Caco-2 (cell line): ENCODE measurements at regions not wholly inside any gene's neighbourhood (a gene's known extent, or its start where the extent isn't known, plus 50 kb on each side); places are given as distances from the start of the nearest gene placed in this dataset.

Experiments
- BruUV-seq: library from RNA; stranded (reverse); fragments of 400-500 nt; replicated peaks from 2 replicates; lab custom pipeline; 2021; lab: Mats Ljungman, UMichigan
- CTCF ChIA-PET: fragments of 300-600 bp; sonication (Branson Sonifier 250); formaldehyde crosslinking; loops from one replicate; lab custom pipeline; 2022; ENCODE audit warnings: antibody characterized with exemption; lab: Charles Lee
- POLR2A ChIA-PET: fragments of 300-600 bp; sonication (Branson Sonifier 250); formaldehyde crosslinking; loops from one replicate; lab custom pipeline; 2022; ENCODE audit warnings: antibody characterized with exemption; lab: Charles Lee
- DNase-seq, 2 experiments: peaks; one replicate each; pipeline versions ENCODE4 v3.0.0 to v3.0.0-alpha.2; 2020 to 2022
- H3K27me3 ChIP-seq: replicated peaks from 2 replicates; pipeline ENCODE4 v1.6.0; 2011; ENCODE audit warnings: low read length; ENCODE audit not compliant: control insufficient read depth, insufficient read depth
- H3K36me3 ChIP-seq: 2 replicates; pipeline ENCODE4 v1.5.1; 2011; ENCODE audit warnings: low read length; ENCODE audit not compliant: control insufficient read depth, insufficient read depth
- H3K4me1 ChIP-seq: fragments of 250-450 bp; sonication (Bioruptor Pico); 2 replicates; pipeline ENCODE4 v1.5.1; 2020; ENCODE audit warnings: mild to moderate bottlenecking
- H3K4me3 ChIP-seq: 2 replicates; pipeline ENCODE4 v1.5.1; 2011; ENCODE audit warnings: low read depth, mild to moderate bottlenecking, control low read depth, low read length
- H3K9me3 ChIP-seq: fragments of 250-450 bp; sonication (Bioruptor Pico); 2 replicates; pipeline ENCODE4 v1.5.1; 2020; ENCODE audit warnings: mild to moderate bottlenecking, moderate library complexity
- H3K27ac Mint-ChIP-seq: one replicate; pipeline ENCODE4 v1.8.0; 2022; ENCODE audit warnings: mixed read lengths; ENCODE audit not compliant: unreplicated experiment
- H3K27me3 Mint-ChIP-seq: one replicate; pipeline ENCODE4 v1.8.0; 2022; ENCODE audit warnings: mixed read lengths; ENCODE audit not compliant: insufficient read depth, unreplicated experiment
- H3K36me3 Mint-ChIP-seq: one replicate; pipeline ENCODE4 v1.8.0; 2022; ENCODE audit warnings: mild to moderate bottlenecking, mixed read lengths; ENCODE audit not compliant: insufficient read depth, unreplicated experiment
- H3K4me1 Mint-ChIP-seq: one replicate; pipeline ENCODE4 v1.8.0; 2022; ENCODE audit warnings: low read depth, mixed read lengths; ENCODE audit not compliant: unreplicated experiment
- H3K4me3 Mint-ChIP-seq: one replicate; pipeline ENCODE4 v1.8.0; 2022; ENCODE audit warnings: mild to moderate bottlenecking, moderate library complexity, mixed read lengths; ENCODE audit not compliant: unreplicated experiment
- H3K9me3 Mint-ChIP-seq: one replicate; pipeline ENCODE4 v1.8.0; 2022; ENCODE audit warnings: mixed read lengths; ENCODE audit not compliant: unreplicated experiment
- CTCF ChIP-seq, 2 experiments: fragments of 200-600 bp in 1 of 2; IDR thresholded peaks; 1 replicate in 1 of 2; 2 replicates in 1 of 2; pipeline versions ENCODE4 v1.5.1 to v1.8.0; 2011 to 2022; ENCODE audit warnings: antibody characterized with exemption in 1 of 2, control low read depth in 1 of 2, inconsistent platforms in 1 of 2, low read depth in 1 of 2, low read length in 1 of 2, mild to moderate bottlenecking in 1 of 2, moderate library complexity in 1 of 2; ENCODE audit not compliant: insufficient read depth in 1 of 2, severe bottlenecking in 1 of 2, unreplicated experiment in 1 of 2
- intact Hi-C: fragments of 100-400 bp; cut with micrococcal nuclease; formaldehyde crosslinking; loops from one replicate; pipeline ENCODE4 v1.10.0; 2022; ENCODE audit not compliant: unreplicated experiment

GRCh38 chr22:47687776-47688175, 925.3 kb downstream of the TBC1D22A start:
- DNase-seq: no peak
- intact Hi-C loops: no loop called here
- no peaks in the 10 kb centered on the region for H3K9me3 Mint-ChIP-seq
- Histone ChIP-seq H3K4me1 (no peaks in the 10 kb centered on the region), H3K36me3 (peaks cover 1% of the 10 kb centered on the region), H3K4me3 (no peak overlapping the region), H3K9me3 (no peaks in the 10 kb centered on the region), H3K27me3 (no peaks in the 10 kb centered on the region)
- no peak overlapping the region for H3K4me3 Mint-ChIP-seq
- H3K27ac Mint-ChIP-seq: no peak overlapping the region
- H3K4me1 Mint-ChIP-seq: no peaks in the 10 kb centered on the region
- no peaks in the 10 kb centered on the region for H3K27me3 Mint-ChIP-seq
- H3K36me3 Mint-ChIP-seq: peaks cover 21% of the 10 kb centered on the region
- TF ChIP-seq CTCF (IDR thresholded peaks at IDR 0.05; ENCODE audit: insufficient read depth in 1 of 2, low read depth in 1 of 2, low read length in 1 of 2, severe bottlenecking in 1 of 2, unreplicated experiment in 1 of 2): no peak
- ChIA-PET CTCF (no interaction called here), POLR2A (no interaction called here)
- BruUV-seq: no TSS peak

- no peaks in the 10 kb centered on the region for H3K4me1 Mint-ChIP-seq
- no peak overlapping the region for H3K4me3 Mint-ChIP-seq
- CTCF ChIA-PET: no interaction called here
- H3K4me1 ChIP-seq: no peaks in the 10 kb centered on the region
- H3K27me3 ChIP-seq: no peaks in the 10 kb centered on the region
- TF ChIP-seq CTCF (IDR thresholded peaks at IDR 0.05; ENCODE audit: insufficient read depth in 1 of 2, low read depth in 1 of 2, low read length in 1 of 2, severe bottlenecking in 1 of 2, unreplicated experiment in 1 of 2): no peak
- BruUV-seq: no TSS peak
- DNase-seq: no peak
- intact Hi-C loops: no loop called here
- no peak overlapping the region for H3K4me3 ChIP-seq
- H3K36me3 Mint-ChIP-seq: peaks cover 18% of the 10 kb centered on the region
- H3K36me3 ChIP-seq: peaks cover 1% of the 10 kb centered on the region
- H3K9me3 Mint-ChIP-seq: no peaks in the 10 kb centered on the region
- H3K27ac Mint-ChIP-seq: no peak overlapping the region
- POLR2A ChIA-PET: no interaction called here
- H3K9me3 ChIP-seq: no peaks in the 10 kb centered on the region
- no peaks in the 10 kb centered on the region for H3K27me3 Mint-ChIP-seq
Observed at GRCh38 chr22:47687346-47687655, 924.9 kb downstream of the TBC1D22A start.

- DNase-seq: no peak
- ChIA-PET POLR2A (no interaction called here), CTCF (no interaction called here)
- Mint-ChIP-seq H3K9me3 (no peaks in the 10 kb centered on the region), H3K36me3 (peaks cover 18% of the 10 kb centered on the region), H3K27ac (no peak overlapping the region), H3K4me1 (no peaks in the 10 kb centered on the region), H3K27me3 (no peaks in the 10 kb centered on the region), H3K4me3 (no peak overlapping the region)
- Histone ChIP-seq H3K4me3 (no peak overlapping the region), H3K36me3 (peaks cover 1% of the 10 kb centered on the region), H3K4me1 (no peaks in the 10 kb centered on the region), H3K9me3 (no peaks in the 10 kb centered on the region), H3K27me3 (no peaks in the 10 kb centered on the region)
- intact Hi-C loops: no loop called here
- BruUV-seq: no TSS peak
- TF ChIP-seq CTCF (IDR thresholded peaks at IDR 0.05; ENCODE audit: insufficient read depth in 1 of 2, low read depth in 1 of 2, low read length in 1 of 2, severe bottlenecking in 1 of 2, unreplicated experiment in 1 of 2): no peak
Observed at GRCh38 chr22:47686594-47687345, 924.3 kb downstream of the TBC1D22A start.
